Neuronal stem cell (in vitro differentiated cells): ENCODE measurements at regions not wholly inside any gene's neighbourhood (a gene's known extent, or its start where the extent isn't known, plus 50 kb on each side); places are given as distances from the start of the nearest gene placed in this dataset.

ENCODE experiments used
- DNase-seq: peaks from one replicate; pipeline ENCODE4 v3.0.0-alpha.2; 2013; ENCODE audit warnings: low spot score
- H2AFZ ChIP-seq: one replicate; pipeline ENCODE4 v1.6.1; 2013; ENCODE audit warnings: mild to moderate bottlenecking, low read length, inconsistent platforms
- H2AK5ac ChIP-seq: 2 replicates; pipeline ENCODE4 v1.6.1; 2013; ENCODE audit warnings: low read depth, mild to moderate bottlenecking, inconsistent platforms, low read length, moderate library complexity, mixed read lengths
- H2BK120ac ChIP-seq: 2 replicates; pipeline ENCODE4 v1.6.1; 2013; ENCODE audit warnings: low read depth, mild to moderate bottlenecking, inconsistent platforms, low read length, moderate library complexity, mixed read lengths
- H2BK12ac ChIP-seq: one replicate; pipeline ENCODE4 v1.6.1; 2013; ENCODE audit warnings: low read length, inconsistent platforms
- H2BK15ac ChIP-seq: 2 replicates; pipeline ENCODE4 v1.6.1; 2013; ENCODE audit warnings: mild to moderate bottlenecking, low read length, inconsistent platforms, mixed read lengths
- H2BK5ac ChIP-seq: one replicate; pipeline ENCODE4 v1.6.1; 2013; ENCODE audit warnings: inconsistent platforms, mild to moderate bottlenecking, low read length, moderate library complexity
- H3K14ac ChIP-seq: one replicate; pipeline ENCODE4 v1.6.1; 2013; ENCODE audit warnings: low read length, inconsistent platforms
- H3K18ac ChIP-seq: 2 replicates; pipeline ENCODE4 v1.6.1; 2013; ENCODE audit warnings: low read length, inconsistent platforms
- H3K23ac ChIP-seq: 2 replicates; pipeline ENCODE4 v1.6.1; 2013; ENCODE audit warnings: low read depth, mild to moderate bottlenecking, mixed read lengths, low read length, inconsistent platforms; ENCODE audit not compliant: poor library complexity
- H3K27ac ChIP-seq: replicated peaks from 3 replicates; pipeline ENCODE4 v1.5.1; 2013; ENCODE audit warnings: low read length, inconsistent platforms
- H3K27me3 ChIP-seq, 3 experiments: 2 replicates each; pipeline ENCODE4 v1.6.1; 2013; ENCODE audit warnings: low read length in 3 of 3, mild to moderate bottlenecking in 2 of 3, inconsistent platforms in 1 of 3, low read depth in 1 of 3, mixed read lengths in 1 of 3, moderate library complexity in 1 of 3; ENCODE audit not compliant: control insufficient read depth in 3 of 3, insufficient read depth in 3 of 3
- H3K36me3 ChIP-seq, 2 donors: replicated peaks in 1 of 2; 2 replicates each; pipeline ENCODE4 v1.6.1; 2013; ENCODE audit warnings: low read length in 2 of 2; ENCODE audit not compliant: control insufficient read depth in 2 of 2, insufficient read depth in 2 of 2
- H3K4ac ChIP-seq: 2 replicates; pipeline ENCODE4 v1.6.1; 2013; ENCODE audit warnings: inconsistent platforms, mild to moderate bottlenecking, low read length, moderate library complexity
- H3K4me1 ChIP-seq, 2 donors: 1 replicate in 1 of 2; 2 replicates in 1 of 2; pipeline ENCODE4 v1.6.1; 2013; ENCODE audit warnings: low read length in 2 of 2, low read depth in 1 of 2; ENCODE audit not compliant: control insufficient read depth in 2 of 2, insufficient read depth in 1 of 2
- H3K4me2 ChIP-seq: one replicate; pipeline ENCODE4 v1.6.1; 2013; ENCODE audit warnings: mild to moderate bottlenecking, low read length, inconsistent platforms; ENCODE audit not compliant: insufficient read depth, poor library complexity, severe bottlenecking
- H3K4me3 ChIP-seq, 2 donors: 2 replicates each; pipeline ENCODE4 v1.5.1; 2013; ENCODE audit warnings: low read length in 2 of 2, mild to moderate bottlenecking in 2 of 2, inconsistent platforms in 1 of 2, moderate library complexity in 1 of 2
- H3K79me1 ChIP-seq: one replicate; pipeline ENCODE4 v1.6.1; 2013; ENCODE audit warnings: low read depth, mild to moderate bottlenecking, inconsistent platforms, low read length, moderate library complexity
- H3K9ac ChIP-seq: one replicate; pipeline ENCODE4 v1.6.1; 2013; ENCODE audit warnings: mild to moderate bottlenecking, low read depth, low read length, inconsistent platforms; ENCODE audit not compliant: poor library complexity
- H3K9me3 ChIP-seq, 2 donors: replicated peaks in 1 of 2; 2 replicates each; pipeline versions ENCODE3 to v1.6.1; 2013; ENCODE audit warnings: low read length in 2 of 2, mild to moderate bottlenecking in 2 of 2, inconsistent platforms in 1 of 2, low read depth in 1 of 2, mixed read lengths in 1 of 2, moderate library complexity in 1 of 2; ENCODE audit not compliant: control insufficient read depth in 2 of 2, insufficient read depth in 1 of 2
- H4K8ac ChIP-seq: one replicate; pipeline ENCODE4 v1.6.1; 2013; ENCODE audit warnings: low read depth, mild to moderate bottlenecking, inconsistent platforms, low read length, moderate library complexity
- H4K91ac ChIP-seq: one replicate; pipeline ENCODE4 v1.6.1; 2013; ENCODE audit warnings: low read length, low read depth, mild to moderate bottlenecking, inconsistent platforms; ENCODE audit not compliant: poor library complexity
- WGBS, 2 donors: extraction: QIAGEN DNeasy Blood & Tissue Kit; methylation state at CpG; one replicate each; pipeline ENCODE4 v1.1.7; 2013; ENCODE audit warnings: missing lambda C conversion rate in 2 of 2, mixed read lengths in 1 of 2; ENCODE audit not compliant: insufficient read length in 2 of 2, insufficient replicate concordance in 1 of 2; ENCODE audit errors: extremely low coverage in 2 of 2; 5-methylcytosine and 5-hydroxymethylcytosine counted together

DNA sequence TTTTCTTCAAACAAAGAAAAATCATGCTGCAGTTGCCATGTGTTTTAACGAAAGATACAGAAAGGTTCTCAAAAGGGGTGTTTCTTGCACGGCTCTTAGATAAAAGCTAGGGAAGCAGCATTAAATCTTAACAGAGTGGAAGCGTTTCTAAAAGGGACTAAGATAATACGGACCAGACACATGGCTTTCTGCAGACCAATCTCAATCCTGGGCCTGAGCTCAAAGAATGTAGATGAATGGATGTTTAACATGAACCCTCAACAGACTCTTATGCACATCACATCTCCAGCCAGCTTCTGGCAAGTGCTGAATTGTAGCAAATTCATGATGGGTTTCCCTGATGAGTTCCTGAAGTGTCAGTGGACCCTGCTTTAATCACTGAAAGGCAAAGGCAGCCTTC lies 80.2 kb upstream of the COX10 start:
- no peak overlapping the region for H2BK12ac ChIP-seq
- no CpG with 5 or more reads among the region's 4 CpGs for WGBS, 2 donors
- H2BK15ac ChIP-seq = no peak overlapping the region

DNA sequence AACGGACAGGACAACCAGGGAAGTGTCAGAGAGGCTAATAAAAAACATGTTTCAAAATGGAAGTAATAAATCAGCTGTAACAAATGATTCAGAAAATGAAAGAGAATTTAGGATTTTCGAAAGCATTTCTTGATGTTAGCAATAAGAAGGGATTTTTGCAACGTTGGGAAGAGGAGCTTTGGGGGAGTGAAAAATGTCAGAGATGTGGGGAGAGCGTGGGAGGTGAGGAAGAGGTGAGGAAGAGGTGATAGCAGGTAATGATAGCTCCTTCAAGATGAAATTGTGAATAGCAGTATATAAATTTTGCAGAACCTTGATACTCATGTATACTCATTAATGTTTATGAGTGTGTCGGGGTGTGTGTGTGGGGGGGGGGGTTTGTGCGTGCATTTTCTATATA lies 76.2 kb upstream of the COX10 start:
- no peak overlapping the region for H3K27ac ChIP-seq
- H3K4me2 ChIP-seq = no peak overlapping the region
- no peak overlapping the region for H2BK12ac ChIP-seq
- no peak overlapping the region for H3K9ac ChIP-seq
- H3K23ac ChIP-seq = no peak overlapping the region
- H2BK120ac ChIP-seq = no peak overlapping the region
- H2BK15ac ChIP-seq = no peak overlapping the region
- H3K79me1 ChIP-seq = no peaks in the 10 kb centered on the region
- 100% methylated on average over 2 of the region's 6 CpGs; no CpG with 5 or more reads in 1 of the 2 donors for WGBS, 2 donors
- H4K8ac ChIP-seq = no peak overlapping the region
- H3K18ac ChIP-seq = no peak overlapping the region
- H3K4ac ChIP-seq = no peak overlapping the region
- DNase-seq = no peak
- H3K36me3 ChIP-seq = no peaks in the 10 kb centered on the region
- H3K9me3 ChIP-seq = no peaks in the 10 kb centered on the region
- no peak overlapping the region for H4K91ac ChIP-seq
- no peak overlapping the region for H2BK5ac ChIP-seq
- no peak overlapping the region for H3K4me3 ChIP-seq
- H3K14ac ChIP-seq = no peak overlapping the region
- H3K27me3 ChIP-seq = no peaks in the 10 kb centered on the region
- H2AK5ac ChIP-seq = no peak overlapping the region
- H3K4me1 ChIP-seq = peaks cover 7 to 10% of the 10 kb centered on the region in 2 donors
- no peak overlapping the region for H2AFZ ChIP-seq

More for the DNA sequence above, 80.2 kb upstream of the COX10 start:
- Histone ChIP-seq H3K4me2 (no peak overlapping the region), H3K4me1 (peaks cover 0 to 1% of the 10 kb centered on the region in 2 donors), H3K9ac (no peak overlapping the region), H2AFZ (no peak overlapping the region), H4K8ac (no peak overlapping the region), H2AK5ac (no peak overlapping the region), H3K4me3 (no peak overlapping the region), H2BK5ac (no peak overlapping the region), H3K23ac (no peak overlapping the region), H4K91ac (no peak overlapping the region), H3K27me3 (no peaks in the 10 kb centered on the region), H3K18ac (no peak overlapping the region), H3K27ac (no peak overlapping the region), H3K36me3 (no peaks in the 10 kb centered on the region), H3K9me3 (no peaks in the 10 kb centered on the region), H3K4ac (no peak overlapping the region), H2BK120ac (no peak overlapping the region), H3K14ac (no peak overlapping the region), H3K79me1 (no peaks in the 10 kb centered on the region)
- no peak for DNase-seq

DNA sequence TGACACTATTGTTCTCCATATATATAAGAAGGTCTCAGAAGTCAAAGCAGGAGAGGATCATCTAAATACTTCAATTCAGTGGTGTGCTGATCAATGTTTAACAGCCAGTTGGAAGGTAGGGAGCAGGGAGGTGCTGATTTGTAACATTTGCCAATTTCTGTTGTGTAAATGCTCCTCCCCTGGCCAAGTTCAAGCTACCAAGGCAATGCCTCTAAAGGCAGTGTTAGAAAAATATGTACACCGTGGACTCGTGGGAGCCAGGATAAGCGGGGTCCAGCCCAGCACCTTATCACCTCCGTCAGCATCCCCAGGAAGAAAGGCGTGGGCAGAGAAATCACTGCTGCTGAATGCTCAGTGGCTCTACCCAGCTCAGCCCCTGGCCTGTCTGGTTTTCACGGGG lies 75.3 kb upstream of the COX10 start:
- Histone ChIP-seq H3K27ac (no peak overlapping the region), H2AFZ (no peak overlapping the region)

DNA sequence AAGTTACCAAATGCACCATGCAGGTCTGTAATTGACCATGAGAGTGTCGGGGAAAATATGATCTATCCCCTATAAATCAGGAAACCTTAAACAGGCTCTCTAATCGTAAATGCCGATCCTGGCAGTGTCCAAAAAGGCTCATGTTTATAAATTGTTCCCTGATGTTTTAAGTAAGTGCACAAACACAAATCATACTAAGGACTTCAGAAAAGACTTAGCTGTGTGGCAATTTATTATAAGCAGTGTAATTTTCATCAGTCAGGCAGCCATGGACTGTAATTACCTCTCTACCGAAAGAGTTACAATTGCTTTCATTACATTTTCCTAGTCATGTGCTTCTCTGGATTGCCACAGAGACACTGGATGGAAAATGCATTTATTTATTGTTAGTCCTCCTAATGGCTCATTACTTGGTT lies 73.4 kb upstream of the COX10 start:
- Histone ChIP-seq H3K4ac (no peak overlapping the region), H2BK120ac (no peak overlapping the region), H3K9me3 (no peaks in the 10 kb centered on the region), H3K4me1 (peaks cover 7 to 10% of the 10 kb centered on the region in 2 donors), H3K79me1 (no peaks in the 10 kb centered on the region), H3K4me3 (no peak overlapping the region), H2AFZ (no peak overlapping the region), H3K27ac (no peak overlapping the region), H4K8ac (no peak overlapping the region), H2AK5ac (no peak overlapping the region), H2BK5ac (no peak overlapping the region), H3K36me3 (no peaks in the 10 kb centered on the region), H2BK12ac (no peak overlapping the region), H3K18ac (no peak overlapping the region), H3K27me3 (no peaks in the 10 kb centered on the region), H4K91ac (no peak overlapping the region), H3K23ac (no peak overlapping the region), H2BK15ac (no peak overlapping the region), H3K9ac (no peak overlapping the region), H3K14ac (no peak overlapping the region), H3K4me2 (no peak overlapping the region)
- DNase-seq = no peak
- no CpG with 5 or more reads among the region's 4 CpGs for WGBS, 2 donors

More for the DNA sequence above, 75.3 kb upstream of the COX10 start:
- H2BK12ac ChIP-seq = no peak overlapping the region
- DNase-seq = no peak
- H3K79me1 ChIP-seq = no peaks in the 10 kb centered on the region
- H2BK15ac ChIP-seq = no peak overlapping the region
- H3K4me1 ChIP-seq = peaks cover 7 to 10% of the 10 kb centered on the region in 2 donors
- no peak overlapping the region for H3K4ac ChIP-seq
- H4K91ac ChIP-seq = no peak overlapping the region
- H2BK120ac ChIP-seq = no peak overlapping the region
- no peak overlapping the region for H3K4me2 ChIP-seq
- no peaks in the 10 kb centered on the region for H3K27me3 ChIP-seq
- no peak overlapping the region for H3K14ac ChIP-seq
- no peak overlapping the region for H2BK5ac ChIP-seq
- WGBS, 2 donors = no CpG with 5 or more reads among the region's 6 CpGs
- no peak overlapping the region for H2AK5ac ChIP-seq
- no peak overlapping the region for H3K23ac ChIP-seq
- H4K8ac ChIP-seq = no peak overlapping the region
- H3K18ac ChIP-seq = no peak overlapping the region
- no peak overlapping the region for H3K4me3 ChIP-seq
- H3K9me3 ChIP-seq = no peaks in the 10 kb centered on the region
- no peaks in the 10 kb centered on the region for H3K36me3 ChIP-seq
- H3K9ac ChIP-seq = no peak overlapping the region
